SK-N-SH (cell line): ENCODE measurements at regions not wholly inside any gene's neighbourhood (a gene's known extent, or its start where the extent isn't known, plus 50 kb on each side); places are given as distances from the start of the nearest gene placed in this dataset.

Experiments used
- CTCF ChIA-PET: fragments of 300-600, 350-600 bp; formaldehyde crosslinking; extraction: SDS; loops from one replicate; lab custom pipeline; 2021; lab: Yijun Ruan, JAX
- POLR2A ChIA-PET: fragments of 350-600 bp; sonication (Branson Sonifier 250); formaldehyde crosslinking; extraction: SDS; loops from one replicate; lab custom pipeline; 2020; ENCODE audit warnings: antibody characterized with exemption, inconsistent platforms; lab: Yijun Ruan, JAX
- DNase-seq: peaks from one replicate; pipeline ENCODE4 v3.0.0; 2012
- H2AFZ ChIP-seq: fragments of 200-600 bp; sonication (generic); 2 replicates; pipeline ENCODE4 v1.8.1; 2016; ENCODE audit warnings: antibody characterized with exemption, mild to moderate bottlenecking, low read depth
- H3F3A ChIP-seq: fragments of 200-600 bp; sonication (generic); replicated peaks from 2 replicates; pipeline ENCODE3; 2016; ENCODE audit warnings: antibody characterized with exemption, mild to moderate bottlenecking; ENCODE audit not compliant: insufficient read depth
- H3K27ac ChIP-seq, 2 experiments: fragments of 200-500 bp in 1 of 2; fragments of 200-600 bp in 1 of 2; sonication (Bioruptor generic) in 1 of 2; sonication (generic), shearing (Covaris generic) in 1 of 2; 2 replicates each; pipeline versions ENCODE4 v1.5.1 to v1.6.1; 2014 to 2016; ENCODE audit warnings: low read depth in 2 of 2, inconsistent platforms in 1 of 2, low read length in 1 of 2, mild to moderate bottlenecking in 1 of 2, mixed read lengths in 1 of 2
- H3K27me3 ChIP-seq: fragments of 200-600 bp; sonication (generic), shearing (Covaris generic); 2 replicates; pipeline ENCODE4 v1.6.1; 2016; ENCODE audit warnings: mixed run types; ENCODE audit not compliant: insufficient read depth
- H3K36me3 ChIP-seq, 2 experiments: fragments of 200-500 bp in 1 of 2; fragments of 200-600 bp in 1 of 2; sonication (Bioruptor generic) in 1 of 2; sonication (generic) in 1 of 2; replicated peaks in 1 of 2; 2 replicates each; pipeline versions ENCODE3 to v1.5.1; 2014 to 2016; ENCODE audit warnings: low read length in 1 of 2, mild to moderate bottlenecking in 1 of 2; ENCODE audit not compliant: insufficient read depth in 2 of 2, control insufficient read depth in 1 of 2
- H3K4me1 ChIP-seq, 2 experiments: fragments of 200-500 bp in 1 of 2; fragments of 200-600 bp in 1 of 2; sonication (Bioruptor generic) in 1 of 2; sonication (generic), shearing (Covaris generic) in 1 of 2; 2 replicates each; pipeline versions ENCODE4 v1.5.1 to v1.6.1; 2014 to 2016; ENCODE audit warnings: low read depth in 1 of 2, low read length in 1 of 2, mixed run types in 1 of 2; ENCODE audit not compliant: insufficient read depth in 2 of 2, control insufficient read depth in 1 of 2
- H3K4me2 ChIP-seq: fragments of 200-600 bp; sonication (generic), shearing (Covaris generic); 2 replicates; pipeline ENCODE4 v1.6.1; 2017; ENCODE audit warnings: mixed run types
- H3K4me3 ChIP-seq, 2 experiments: fragments of 200-500 bp in 1 of 2; fragments of 200-600 bp in 1 of 2; sonication (Bioruptor generic) in 1 of 2; sonication (generic), shearing (Covaris generic) in 1 of 2; 2 replicates each; pipeline versions ENCODE4 v1.5.1 to v1.8.1; 2014 to 2016; ENCODE audit warnings: low read depth in 2 of 2, inconsistent platforms in 1 of 2, low read length in 1 of 2, mild to moderate bottlenecking in 1 of 2, mixed read lengths in 1 of 2, moderate library complexity in 1 of 2
- H3K79me2 ChIP-seq: fragments of 200-600 bp; sonication (generic); 2 replicates; pipeline ENCODE4 v1.8.1; 2017; ENCODE audit warnings: mild to moderate bottlenecking; ENCODE audit not compliant: insufficient read depth
- H3K9ac ChIP-seq: fragments of 200-600 bp; sonication (generic); 2 replicates; pipeline ENCODE4 v1.6.1; 2017; ENCODE audit warnings: mixed run types
- H3K9me2 ChIP-seq: fragments of 200-600 bp; sonication (generic); 2 replicates; pipeline ENCODE4 v1.6.1; 2017; ENCODE audit warnings: mixed run types
- H3K9me3 ChIP-seq: fragments of 200-600 bp; sonication (generic); 2 replicates; pipeline ENCODE4 v1.6.1; 2017; ENCODE audit warnings: mixed run types, mild to moderate bottlenecking, moderate library complexity
- H4K20me1 ChIP-seq: fragments of 200-600 bp; sonication (generic); 2 replicates; pipeline ENCODE4 v1.6.1; 2017; ENCODE audit warnings: mild to moderate bottlenecking, mixed run types; ENCODE audit not compliant: insufficient read depth
- CHD2 ChIP-seq: fragments of 150-350 bp; IDR thresholded peaks from 2 replicates; pipeline ENCODE4 v1.6.1; 2018; ENCODE audit warnings: low read length; ENCODE audit not compliant: partially characterized antibody
- ELF1 ChIP-seq: IDR thresholded peaks from 2 replicates; pipeline ENCODE4 v1.4.0; 2012
- IRF3 ChIP-seq: fragments of 150-350 bp; IDR thresholded peaks from 2 replicates; pipeline ENCODE4 v1.6.1; 2016; ENCODE audit warnings: mild to moderate bottlenecking, low read depth, low read length
- MEF2A ChIP-seq: IDR thresholded peaks from 2 replicates; pipeline ENCODE4 v1.4.0; 2012; ENCODE audit warnings: low read depth, borderline replicate concordance
- NFIC ChIP-seq: IDR thresholded peaks from 2 replicates; pipeline ENCODE4 v1.4.0; 2012; ENCODE audit warnings: borderline replicate concordance
- PBX3 ChIP-seq: IDR thresholded peaks from 2 replicates; pipeline ENCODE4; 2012
- RAD21 ChIP-seq: IDR thresholded peaks from 2 replicates; pipeline ENCODE4 v1.6.1; 2012; ENCODE audit warnings: mild to moderate bottlenecking, low read length
- RCOR1 ChIP-seq: fragments of 150-350 bp; IDR thresholded peaks from 2 replicates; pipeline ENCODE4 v1.6.1; 2017; ENCODE audit warnings: antibody characterized with exemption, low read length
- REST ChIP-seq: IDR thresholded peaks from 2 replicates; pipeline ENCODE4 v1.6.1; 2012; ENCODE audit warnings: mild to moderate bottlenecking, low read depth, low read length, moderate library complexity
- RFX5 ChIP-seq: IDR thresholded peaks from 2 replicates; pipeline ENCODE4 v1.6.1; 2012; ENCODE audit warnings: mild to moderate bottlenecking, improper control_type of control experiment, low read length
- RXRA ChIP-seq: IDR thresholded peaks from 2 replicates; pipeline ENCODE4 v1.4.0; 2012; ENCODE audit warnings: low read depth, mild to moderate bottlenecking, borderline replicate concordance
- SMC3 ChIP-seq: IDR thresholded peaks from 2 replicates; pipeline ENCODE4 v1.6.1; 2012; ENCODE audit warnings: low read depth, low read length, improper control_type of control experiment
- TCF12 ChIP-seq: IDR thresholded peaks from 2 replicates; pipeline ENCODE4 v1.4.0; 2012
- USF1 ChIP-seq: IDR thresholded peaks from 2 replicates; pipeline ENCODE4 v1.4.0; 2012; ENCODE audit warnings: low read depth, borderline replicate concordance
- YY1 ChIP-seq: IDR thresholded peaks from 2 replicates; pipeline ENCODE4 v1.4.0; 2012; ENCODE audit warnings: low read depth, mild to moderate bottlenecking
- ZBTB33 ChIP-seq: IDR thresholded peaks from 2 replicates; pipeline ENCODE4 v1.4.0; 2012; ENCODE audit warnings: low read depth, borderline replicate concordance
- WGBS: methylation state at CpG from one replicate; pipeline ENCODE4 v1.1.6; 2017; ENCODE audit warnings: low lambda C conversion rate; 5-methylcytosine and 5-hydroxymethylcytosine counted together

- TF ChIP-seq USF1 (no peak), ZBTB33 (no peak)
Observed at GRCh38 chr10:130958981-130959751, 352.4 kb downstream of the TCERG1L start (continued).

GRCh38 chr10:130959752-130960195 lies 351.7 kb downstream of the TCERG1L start:
- Histone ChIP-seq H4K20me1 (no peaks in the 10 kb centered on the region), H3K27ac (no peak overlapping the region), H2AFZ (no peak overlapping the region), H3K4me2 (no peak overlapping the region), H3K79me2 (no peaks in the 10 kb centered on the region), H3K9ac (no peak overlapping the region), H3K9me2 (no peaks in the 10 kb centered on the region), H3F3A (no peaks in the 10 kb centered on the region), H3K9me3 (no peaks in the 10 kb centered on the region), H3K4me3 (no peak overlapping the region), H3K36me3 (no peaks in the 10 kb centered on the region), H3K4me1 (no peaks in the 10 kb centered on the region), H3K27me3 (no peaks in the 10 kb centered on the region)
- ChIA-PET POLR2A (no interaction called here), CTCF (interaction anchor here (1.4 kb wide), 1 partner anchor 24 kb away, joined by 3 read pairs; no protein-coding TSS in a partner anchor)
- no peak for DNase-seq
- WGBS: 45% methylated on average over 8 of the region's 8 CpGs
- TF ChIP-seq YY1: no peak
- no peak for TF ChIP-seq NFIC
- TF ChIP-seq SMC3: no peak
- TF ChIP-seq ZBTB33: no peak
- no peak for TF ChIP-seq REST
- TF ChIP-seq RFX5: no peak
- TF ChIP-seq RAD21: no peak
- no peak for TF ChIP-seq RCOR1
- no peak for TF ChIP-seq IRF3
- TF ChIP-seq MEF2A: no peak
- no peak for TF ChIP-seq CHD2
- TF ChIP-seq ELF1: no peak
- TF ChIP-seq TCF12: no peak
- TF ChIP-seq RXRA: no peak
- TF ChIP-seq PBX3: no peak
